ENCODE measurements at regions not wholly inside any gene's neighbourhood (a gene's known extent, or its start where the extent isn't known, plus 50 kb on each side); places are given as distances from the start of the nearest gene placed in this dataset.

GRCh38 chr9:126114409-126114760 is 212.2 kb upstream of the MVB12B start (continued):
- TF ChIP-seq REST (IDR thresholded peaks at IDR 0.05; ENCODE audit: borderline replicate concordance) (no peak), REST (CRISPR knock-in tag; IDR thresholded peaks at IDR 0.05; ENCODE audit: low read depth) (no peak), ZC3H11A (IDR thresholded peaks at IDR 0.05; ENCODE audit: low read depth, low read length) (no peak), ZEB2 (IDR thresholded peaks at IDR 0.05) (no peak), PHB2 (IDR thresholded peaks at IDR 0.05; ENCODE audit: low read depth) (no peak), SIRT6 (IDR thresholded peaks at IDR 0.05; ENCODE audit: low read depth, low read length) (no peak), MLX (CRISPR knock-in tag; conservative IDR thresholded peaks at IDR 0.05) (no peak), U2AF1 (optimal IDR thresholded peaks at IDR 0.05; ENCODE audit: low read depth, low read length) (no peak), CLOCK (CRISPR knock-in tag; IDR thresholded peaks at IDR 0.05; ENCODE audit: borderline replicate concordance) (no peak), EWSR1 (IDR thresholded peaks at IDR 0.05; ENCODE audit: borderline replicate concordance, low read depth, partially characterized antibody) (no peak), HNRNPUL1 (IDR thresholded peaks at IDR 0.05; ENCODE audit: low read length) (no peak), NCOR1 (IDR thresholded peaks at IDR 0.05) (no peak), CTCFL (IDR thresholded peaks at IDR 0.05; ENCODE audit: borderline replicate concordance, insufficient read depth, low read depth, low read length, poor library complexity, severe bottlenecking) (no peak), FOXA1 (IDR thresholded peaks at IDR 0.05; ENCODE audit: borderline replicate concordance) (no peak), XRCC3 (IDR thresholded peaks at IDR 0.05) (no peak)

Data from K562 (cell line).